ENCODE measurements at regions not wholly inside any gene's neighbourhood (a gene's known extent, or its start where the extent isn't known, plus 50 kb on each side); places are given as distances from the start of the nearest gene placed in this dataset.

DNA sequence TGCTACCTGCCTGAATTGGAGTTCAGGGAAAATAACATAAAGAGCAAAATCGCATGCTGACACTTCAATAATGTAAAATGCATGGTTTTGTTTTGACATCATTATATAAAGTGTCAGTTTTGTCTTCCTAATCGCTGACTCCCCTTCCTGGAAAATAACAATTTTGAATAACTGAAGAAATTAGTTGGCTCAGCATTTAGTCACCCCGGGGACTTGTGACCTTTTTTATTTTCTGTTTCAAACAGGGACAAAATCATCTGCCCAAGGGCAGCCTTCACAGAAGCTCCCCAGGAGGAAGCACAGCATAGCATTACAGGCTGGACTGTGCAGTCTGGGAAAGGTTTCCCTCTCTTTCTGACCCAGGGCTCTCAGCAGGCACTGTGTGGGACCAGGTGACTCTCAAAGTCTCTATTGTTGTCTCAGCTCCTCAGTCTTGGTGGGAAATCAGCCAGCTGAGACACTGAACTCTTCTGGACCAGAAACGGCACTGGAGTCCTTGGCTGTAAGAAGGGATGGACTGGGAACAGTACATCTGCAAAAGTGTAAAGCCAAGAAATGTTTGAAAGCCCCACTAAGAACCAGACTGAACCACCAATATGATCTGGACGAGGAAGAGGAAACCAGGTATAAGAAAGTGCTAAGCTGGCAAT is 671.3 kb upstream of the KLF4 start:
- H2BK120ac ChIP-seq (ENCODE audit: low read depth, low read length, poor library complexity, severe bottlenecking): no peak overlapping the region
- H3K9me3 Mint-ChIP-seq: no peaks in the 10 kb centered on the region
- no peaks in the 10 kb centered on the region for H3K36me3 Mint-ChIP-seq (ENCODE audit: insufficient read depth in 1 of 3, low read depth in 3 of 3)
- no peak overlapping the region for H3K27ac Mint-ChIP-seq
- no peaks in the 10 kb centered on the region for H4K20me1 ChIP-seq (ENCODE audit: control insufficient read depth, insufficient read depth, insufficient read length)
- H3K27ac ChIP-seq (ENCODE audit: insufficient read length, low read depth, low read length): no peak overlapping the region
- peaks cover 11% of the 10 kb centered on the region in 2 experiments for H3K4me1 Mint-ChIP-seq
- no peak overlapping the region for H3K4me3 Mint-ChIP-seq
- H2AK5ac ChIP-seq (ENCODE audit: insufficient read length, low read length): no peak overlapping the region
- no peak overlapping the region for H2AFZ ChIP-seq (ENCODE audit: low read length)
- no peaks in the 10 kb centered on the region for H3K9me3 ChIP-seq (ENCODE audit: control insufficient read depth, low read depth, low read length)
- H3K9ac ChIP-seq (ENCODE audit: extremely low read depth, insufficient read length, low read length): no peak overlapping the region
- H3K79me1 ChIP-seq (ENCODE audit: insufficient read depth, low read depth, low read length, poor library complexity, severe bottlenecking): no peaks in the 10 kb centered on the region
- no peaks in the 10 kb centered on the region for H3K79me2 ChIP-seq (ENCODE audit: insufficient read depth, low read length)
- H3K27me3 Mint-ChIP-seq (ENCODE audit: low read depth): peaks cover 2% of the 10 kb centered on the region; the same call in 1 of the 2 replicates
- no peaks in the 10 kb centered on the region for H3K27me3 ChIP-seq (ENCODE audit: insufficient read depth, low read length)
- H3K23ac ChIP-seq (ENCODE audit: insufficient read length, low read depth, low read length): no peak overlapping the region
- no peaks in the 10 kb centered on the region for H3K4me1 ChIP-seq (ENCODE audit: insufficient read depth, low read length)
- H2BK12ac ChIP-seq (ENCODE audit: insufficient read length, low read depth, low read length): no peak overlapping the region
- no peak overlapping the region for H2BK5ac ChIP-seq (ENCODE audit: insufficient read length, low read length)
- H4K8ac ChIP-seq (replicated peaks; ENCODE audit: insufficient read length, low read depth, low read length): no peak overlapping the region
- no peak overlapping the region for H3K56ac ChIP-seq (ENCODE audit: insufficient read length, low read depth, low read length)
- H3K23me2 ChIP-seq (ENCODE audit: insufficient read length, low read depth, low read length, poor library complexity, severe bottlenecking): no peaks in the 10 kb centered on the region
- TF ChIP-seq, protein P1, sequence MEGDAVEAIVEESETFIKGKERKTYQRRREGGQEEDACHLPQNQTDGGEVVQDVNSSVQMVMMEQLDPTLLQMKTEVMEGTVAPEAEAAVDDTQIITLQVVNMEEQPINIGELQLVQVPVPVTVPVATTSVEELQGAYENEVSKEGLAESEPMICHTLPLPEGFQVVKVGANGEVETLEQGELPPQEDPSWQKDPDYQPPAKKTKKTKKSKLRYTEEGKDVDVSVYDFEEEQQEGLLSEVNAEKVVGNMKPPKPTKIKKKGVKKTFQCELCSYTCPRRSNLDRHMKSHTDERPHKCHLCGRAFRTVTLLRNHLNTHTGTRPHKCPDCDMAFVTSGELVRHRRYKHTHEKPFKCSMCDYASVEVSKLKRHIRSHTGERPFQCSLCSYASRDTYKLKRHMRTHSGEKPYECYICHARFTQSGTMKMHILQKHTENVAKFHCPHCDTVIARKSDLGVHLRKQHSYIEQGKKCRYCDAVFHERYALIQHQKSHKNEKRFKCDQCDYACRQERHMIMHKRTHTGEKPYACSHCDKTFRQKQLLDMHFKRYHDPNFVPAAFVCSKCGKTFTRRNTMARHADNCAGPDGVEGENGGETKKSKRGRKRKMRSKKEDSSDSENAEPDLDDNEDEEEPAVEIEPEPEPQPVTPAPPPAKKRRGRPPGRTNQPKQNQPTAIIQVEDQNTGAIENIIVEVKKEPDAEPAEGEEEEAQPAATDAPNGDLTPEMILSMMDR (conservative IDR thresholded peaks at IDR 0.05): no peak
- no peak overlapping the region for H2BK15ac ChIP-seq (ENCODE audit: low read depth, low read length)
- H3K4ac ChIP-seq (ENCODE audit: low read depth, low read length): no peak overlapping the region
- no peak overlapping the region for H3K14ac ChIP-seq (ENCODE audit: insufficient read depth, low read length)
- no CpG with 5 or more reads among the region's 5 CpGs for WGBS (ENCODE audit: extremely low coverage, insufficient read length, low lambda C conversion rate)
- H3K18ac ChIP-seq (ENCODE audit: insufficient read length, low read depth, low read length): no peak overlapping the region
- H3K4me2 ChIP-seq (ENCODE audit: insufficient read depth, insufficient read length, low read length): no peak overlapping the region
- H4K91ac ChIP-seq (ENCODE audit: insufficient read length, low read depth, low read length): no peak overlapping the region
- DNase-seq: no peak
- H3T11ph ChIP-seq (ENCODE audit: low read length): no peak overlapping the region
- H4K5ac ChIP-seq (ENCODE audit: insufficient read length, low read depth, low read length): no peak overlapping the region
- H2BK20ac ChIP-seq (ENCODE audit: low read depth, low read length, poor library complexity, severe bottlenecking): no peak overlapping the region
